HG02884 (cell line): ENCODE measurements at regions not wholly inside any gene's neighbourhood (a gene's known extent, or its start where the extent isn't known, plus 50 kb on each side); places are given as distances from the start of the nearest gene placed in this dataset.

Experiments
- ATAC-seq: cut with Tn5 transposase; IDR thresholded peaks from one replicate; pipeline ENCODE4 v1.9.1; 2021; ENCODE audit warnings: mild to moderate bottlenecking, moderate library complexity; ENCODE audit not compliant: unreplicated experiment

DNA sequence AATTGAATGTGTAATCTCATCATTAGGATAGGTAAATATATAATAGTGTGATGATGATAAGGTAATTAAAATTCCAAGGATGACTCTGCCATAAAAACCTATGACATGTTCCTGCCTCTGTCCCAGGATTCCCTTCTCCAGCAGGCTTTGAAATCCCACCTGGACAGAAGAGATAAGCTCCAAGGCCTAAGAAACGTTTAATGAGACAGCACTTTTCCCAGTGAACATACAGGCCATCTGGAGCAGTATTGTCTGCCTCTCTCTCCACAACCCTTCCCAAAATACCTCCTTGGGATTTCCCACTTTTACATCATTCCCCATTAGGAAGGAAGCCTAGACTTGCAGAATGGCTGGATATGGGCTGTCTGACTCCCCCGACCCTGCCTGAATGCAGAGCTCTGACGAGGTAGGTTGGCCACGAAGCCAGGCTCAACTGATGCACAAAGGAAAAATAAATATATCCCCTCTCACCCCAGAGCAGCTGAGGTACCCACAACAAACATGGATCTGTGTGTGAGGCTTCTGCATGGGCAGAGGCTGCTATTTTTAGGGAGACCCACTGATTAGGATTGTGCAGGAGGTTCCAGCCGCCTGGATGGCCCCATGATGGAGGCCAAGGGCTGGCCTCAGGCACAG lies 71.0 kb downstream of the TMPRSS5 start:
- ATAC-seq = no peak

DNA sequence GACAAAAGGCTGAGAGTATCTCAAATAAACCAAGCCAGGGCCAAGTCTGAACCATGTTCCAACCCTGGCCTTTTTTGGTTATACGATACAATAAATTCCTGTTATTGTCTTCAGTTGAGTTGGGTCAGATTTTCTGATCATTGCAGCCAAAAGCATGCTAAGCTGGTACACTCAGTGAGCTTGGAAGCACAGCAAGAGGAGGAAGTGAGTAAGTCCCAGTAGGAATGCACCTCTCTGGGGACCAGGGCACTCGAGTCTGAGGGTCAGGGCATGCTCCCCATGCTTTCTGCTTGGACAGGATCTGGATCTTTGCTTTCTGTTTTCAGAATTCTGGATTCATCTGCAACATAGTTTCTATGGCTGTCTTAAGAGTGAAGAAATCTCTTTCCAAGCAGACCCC lies 73.1 kb downstream of the TMPRSS5 start:
- ATAC-seq = no peak

DNA sequence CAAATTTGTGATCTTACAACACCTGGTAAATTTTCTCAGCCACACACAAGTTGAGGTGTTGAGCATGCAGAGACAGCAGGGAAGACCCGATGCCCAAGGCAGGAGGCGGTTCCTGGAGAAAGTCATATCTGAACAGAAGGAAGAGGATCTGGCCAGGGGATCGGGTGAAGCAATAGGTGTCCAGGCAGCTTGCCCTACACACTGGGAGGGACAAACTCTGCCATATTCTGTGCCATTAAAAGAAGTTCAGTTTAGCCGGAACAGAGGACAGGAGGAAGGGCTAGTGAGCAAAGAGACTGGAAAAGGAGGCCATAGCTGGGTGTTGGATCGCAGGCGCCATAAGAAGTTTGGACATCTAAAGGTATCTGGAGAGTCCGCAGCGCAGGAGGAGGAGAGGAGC lies 76.5 kb downstream of the TMPRSS5 start:
- ATAC-seq = no peak

DNA sequence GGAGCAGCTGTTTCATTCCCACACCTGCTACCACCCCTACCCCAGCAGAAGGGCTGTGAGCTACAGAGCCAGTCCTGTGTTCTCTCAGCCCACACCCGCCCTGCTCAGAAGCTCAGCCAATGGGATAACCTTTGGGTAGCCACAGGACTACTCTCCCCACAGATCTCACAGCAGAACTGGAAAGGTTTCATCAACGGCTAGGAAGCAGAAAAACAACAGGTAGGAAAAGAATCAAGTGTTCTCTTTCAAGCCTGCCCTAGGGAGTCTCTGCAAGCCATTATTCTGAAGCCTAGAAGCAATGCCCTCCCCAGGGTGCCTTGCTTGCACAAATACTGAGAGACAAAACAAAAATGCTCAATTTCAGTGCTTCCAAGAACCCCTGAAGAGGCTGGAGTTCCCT lies 77.2 kb downstream of the TMPRSS5 start:
- ATAC-seq = no peak

DNA sequence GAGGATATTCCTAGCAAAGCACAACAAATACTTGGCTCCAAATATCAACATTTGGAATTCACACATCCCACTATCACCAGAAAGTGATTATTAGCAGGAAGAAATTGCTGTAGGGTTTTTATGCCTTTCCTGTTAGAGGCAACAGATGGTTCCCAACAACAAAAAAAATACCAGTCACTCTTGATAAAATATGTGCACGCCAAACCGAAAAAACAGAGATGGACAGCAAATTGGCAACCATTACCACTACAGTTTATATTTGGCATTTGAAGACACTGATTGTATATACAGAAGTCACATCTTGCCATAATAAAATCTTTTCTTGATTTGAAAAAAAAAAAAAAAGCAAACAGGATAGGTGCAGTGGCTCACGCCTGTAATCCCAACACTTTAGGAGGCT lies 78.2 kb downstream of the TMPRSS5 start:
- ATAC-seq = no peak

DNA sequence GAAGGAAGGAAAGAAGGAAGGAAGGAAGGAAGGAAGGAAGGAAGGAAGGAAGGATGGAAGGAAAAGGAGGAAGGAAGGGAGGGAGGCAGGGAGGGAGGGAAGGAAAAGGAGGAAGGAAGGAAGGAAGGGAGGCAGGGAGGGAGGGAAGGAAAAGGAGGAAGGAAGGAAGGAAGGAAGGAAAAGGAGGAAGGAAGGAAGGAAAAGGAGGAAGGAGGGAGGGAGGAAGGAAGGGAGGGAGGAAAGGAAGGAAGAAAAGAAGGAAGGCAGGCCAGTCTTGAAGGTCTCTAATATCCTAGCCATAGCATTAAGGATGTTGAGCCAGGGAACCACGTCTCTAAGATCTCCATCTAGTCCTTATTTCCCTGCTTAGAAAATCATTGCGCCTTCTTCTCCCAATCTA lies 78.8 kb downstream of the TMPRSS5 start:
- ATAC-seq = no peak

DNA sequence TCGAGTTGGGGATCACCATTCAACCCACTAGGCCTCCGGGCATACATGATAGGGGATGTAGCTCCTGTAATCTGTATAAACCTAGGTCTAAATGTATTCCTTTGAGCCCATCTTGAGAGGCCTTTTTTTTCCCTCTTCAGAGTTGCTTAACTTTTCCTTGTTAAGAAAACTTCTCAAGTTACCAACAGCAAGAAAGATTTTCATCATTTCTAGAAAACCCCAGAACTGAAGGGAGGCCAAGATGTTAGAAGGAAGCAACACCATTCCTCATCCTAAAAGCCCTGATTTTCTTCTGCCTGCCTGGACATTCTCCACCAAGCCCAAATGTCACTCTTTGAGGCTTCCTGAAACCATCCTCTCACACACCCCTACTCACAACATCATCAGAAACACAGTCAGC lies 79.4 kb downstream of the TMPRSS5 start:
- no peak for ATAC-seq

DNA sequence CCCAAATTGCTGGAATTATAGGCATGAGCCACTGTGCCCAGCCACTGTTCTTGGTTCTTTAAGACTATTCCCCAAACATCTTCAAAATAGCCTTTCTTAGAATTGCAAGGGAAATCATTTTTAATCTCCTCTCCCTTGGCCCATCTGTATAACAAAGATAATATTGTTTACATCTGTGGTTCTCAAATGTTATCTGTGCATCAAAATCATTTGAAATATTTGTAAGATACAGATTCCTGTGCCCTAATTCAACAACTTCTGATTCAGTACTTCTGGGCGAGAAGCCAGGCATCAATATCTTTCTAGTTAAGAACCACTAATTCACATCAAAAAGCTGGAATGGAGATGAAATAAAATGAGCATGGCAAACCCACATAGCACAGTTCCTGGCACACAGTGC lies 83.0 kb downstream of the TMPRSS5 start:
- ATAC-seq = no peak

DNA sequence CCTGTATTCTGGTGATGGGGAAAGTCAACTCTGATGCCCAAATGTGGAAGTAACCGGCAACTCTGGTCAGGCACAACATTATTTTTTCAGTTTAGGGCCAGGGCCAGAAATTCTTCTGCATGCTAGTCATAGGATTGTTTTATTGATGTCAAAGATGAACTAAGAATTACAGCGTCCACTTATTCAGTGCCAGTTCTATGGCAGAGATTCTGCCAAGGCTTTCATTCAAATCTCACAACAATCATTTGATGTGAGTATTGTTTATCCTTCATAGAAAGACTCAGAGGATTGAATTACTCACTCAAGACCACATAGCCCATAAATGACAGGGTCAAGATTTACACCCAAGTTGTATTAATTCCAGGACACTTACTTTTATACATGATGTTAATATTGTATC lies 87.7 kb downstream of the TMPRSS5 start:
- no peak for ATAC-seq

DNA sequence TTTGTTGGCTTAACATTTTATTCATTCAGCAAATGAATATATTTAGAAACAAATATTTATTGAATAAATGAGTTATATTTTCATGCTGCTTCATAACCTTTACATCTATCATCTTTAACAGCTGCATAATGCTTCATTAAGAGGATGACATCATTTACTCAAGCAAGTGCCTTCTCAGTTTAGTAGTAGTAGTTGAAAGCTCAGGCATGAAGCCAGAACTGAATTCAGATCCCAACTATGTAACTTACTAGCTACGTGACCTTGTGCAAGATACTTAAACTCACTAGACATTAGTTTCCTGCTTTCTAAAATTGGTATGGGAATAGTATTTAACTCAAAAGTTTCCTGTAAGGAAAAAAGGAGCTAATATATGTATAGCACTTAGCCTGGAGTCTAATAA lies 90.3 kb downstream of the TMPRSS5 start:
- no peak for ATAC-seq

DNA sequence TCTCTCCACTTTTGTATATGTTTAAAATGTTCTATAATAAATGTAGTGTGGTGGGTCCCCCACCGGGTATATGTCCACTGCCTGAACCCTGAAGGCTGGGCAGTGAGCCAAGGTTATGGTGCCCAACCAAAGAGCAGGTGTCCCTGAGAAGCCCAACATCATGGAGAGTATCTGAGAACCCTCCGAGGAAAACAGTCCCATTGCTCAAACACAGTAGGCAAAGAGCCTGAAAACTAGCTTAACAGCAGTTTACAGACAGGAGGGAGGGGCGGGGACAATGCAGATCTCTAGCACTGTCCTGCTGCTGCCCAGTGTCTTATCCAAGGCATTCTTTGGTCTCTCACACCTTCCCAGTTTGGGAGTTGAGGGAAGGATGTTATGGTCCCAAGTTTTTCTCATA lies 91.0 kb downstream of the TMPRSS5 start:
- no peak for ATAC-seq

DNA sequence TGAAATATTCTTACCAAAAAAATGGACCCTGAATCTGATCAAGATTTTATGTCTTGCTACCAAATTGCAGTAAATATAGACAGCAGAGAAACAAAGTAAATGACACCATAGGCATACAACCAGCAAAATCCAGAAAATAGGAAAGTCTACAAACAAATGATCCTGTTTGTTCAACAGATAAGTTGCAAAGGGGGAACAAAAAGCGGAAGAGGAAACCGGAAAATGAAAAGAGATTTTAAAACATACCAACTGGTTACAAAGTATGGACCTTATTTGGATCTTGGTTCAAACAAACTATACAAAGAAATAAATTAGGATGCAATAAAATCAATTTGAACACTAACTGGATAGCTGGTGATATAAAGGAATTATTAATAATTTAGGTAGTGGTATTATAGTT lies 92.0 kb downstream of the TMPRSS5 start:
- ATAC-seq = no peak

DNA sequence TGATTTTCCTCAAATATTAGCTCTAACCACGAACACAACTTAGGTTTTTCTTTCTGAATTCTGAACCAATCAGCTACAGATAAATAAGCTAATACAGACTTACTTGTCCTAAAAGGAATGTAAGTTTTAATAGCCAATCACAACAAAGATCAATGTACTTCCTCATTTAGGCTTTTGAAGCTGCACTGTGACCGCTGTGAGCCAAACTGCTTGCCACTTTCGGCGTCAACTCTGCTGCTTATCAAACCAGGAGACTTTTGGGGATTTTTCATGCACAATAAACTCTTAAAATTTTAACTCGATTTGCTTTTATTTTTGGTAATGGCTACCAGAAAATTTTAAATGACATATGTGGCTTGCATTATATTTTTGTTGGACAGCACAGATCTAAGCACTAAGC lies 92.5 kb downstream of the TMPRSS5 start:
- no peak for ATAC-seq

DNA sequence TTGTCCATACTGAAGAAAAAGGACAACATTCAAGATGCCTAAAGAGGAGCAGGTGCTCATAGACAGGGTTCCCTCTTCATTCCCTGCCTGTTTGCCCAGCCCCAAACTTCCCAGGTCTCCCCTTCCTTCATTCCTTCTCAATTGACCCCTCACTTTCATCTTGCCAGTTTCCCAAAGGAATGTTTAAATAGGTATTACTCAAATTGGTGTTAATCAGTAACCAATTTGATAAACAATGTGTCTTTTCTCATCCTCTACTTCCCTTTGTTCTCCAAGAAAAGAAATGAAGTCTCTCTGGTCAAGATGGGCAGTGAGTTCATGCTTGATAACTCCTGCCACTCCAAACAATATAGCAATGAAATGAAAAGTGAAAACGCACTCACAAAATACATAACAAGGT lies 101.9 kb downstream of the TMPRSS5 start:
- ATAC-seq = no peak

DNA sequence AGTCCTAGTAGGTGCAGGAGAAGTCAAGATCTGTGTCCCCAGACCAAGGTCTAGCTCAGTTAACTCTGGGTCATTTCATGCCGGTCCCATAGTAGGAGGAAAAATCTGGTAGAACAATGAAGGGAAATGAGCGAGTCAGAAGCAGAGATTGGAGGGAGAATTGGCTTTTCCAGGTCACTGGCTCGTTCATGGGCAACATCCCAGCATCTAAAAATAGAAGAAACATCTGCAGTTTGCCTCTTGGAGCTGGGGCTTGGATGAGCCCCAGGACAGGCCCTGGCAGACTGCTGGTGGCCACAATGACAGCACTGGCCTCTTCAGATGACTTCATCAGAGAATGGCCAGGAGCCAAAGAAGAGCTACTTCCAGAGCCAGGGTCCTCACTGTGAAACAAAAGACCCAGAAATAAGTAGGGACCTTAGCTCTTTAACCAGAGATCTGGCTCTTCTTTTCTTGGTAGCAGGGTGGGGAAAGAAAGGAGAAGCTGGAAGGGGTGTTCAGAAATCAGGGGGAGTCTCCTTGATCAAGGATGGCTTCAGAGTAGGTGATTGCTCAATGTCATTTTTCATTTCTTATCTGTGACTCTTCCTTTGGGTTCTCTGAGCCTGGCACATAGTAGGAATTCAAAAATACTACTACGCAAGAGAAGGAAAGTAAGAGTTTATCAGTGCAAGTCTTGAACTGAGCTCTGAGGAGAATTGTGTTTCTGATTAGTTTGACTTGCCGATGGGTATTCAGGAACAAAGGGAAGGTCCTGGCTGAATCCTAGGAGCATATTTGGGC lies 102.6 kb downstream of the TMPRSS5 start:
- no peak for ATAC-seq

DNA sequence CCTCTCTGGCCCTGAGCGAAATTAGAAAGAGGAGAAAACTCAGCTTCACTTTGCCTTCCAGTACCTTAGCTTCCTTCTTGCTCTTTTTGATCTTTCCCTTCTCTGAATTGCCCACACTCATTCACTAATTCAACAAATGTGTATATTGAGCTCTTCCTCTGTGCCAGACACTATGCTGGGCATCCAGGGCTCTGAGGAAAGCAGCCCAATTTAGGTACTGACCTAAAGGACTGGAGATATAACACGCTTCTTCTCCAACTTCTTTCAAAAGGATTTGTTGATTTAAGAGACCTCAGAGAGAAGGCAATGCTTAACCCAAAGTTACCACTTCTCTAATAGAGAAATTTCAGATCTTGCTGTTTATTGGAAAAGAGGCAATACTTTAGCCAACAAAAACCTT lies 103.6 kb downstream of the TMPRSS5 start:
- ATAC-seq = no peak

DNA sequence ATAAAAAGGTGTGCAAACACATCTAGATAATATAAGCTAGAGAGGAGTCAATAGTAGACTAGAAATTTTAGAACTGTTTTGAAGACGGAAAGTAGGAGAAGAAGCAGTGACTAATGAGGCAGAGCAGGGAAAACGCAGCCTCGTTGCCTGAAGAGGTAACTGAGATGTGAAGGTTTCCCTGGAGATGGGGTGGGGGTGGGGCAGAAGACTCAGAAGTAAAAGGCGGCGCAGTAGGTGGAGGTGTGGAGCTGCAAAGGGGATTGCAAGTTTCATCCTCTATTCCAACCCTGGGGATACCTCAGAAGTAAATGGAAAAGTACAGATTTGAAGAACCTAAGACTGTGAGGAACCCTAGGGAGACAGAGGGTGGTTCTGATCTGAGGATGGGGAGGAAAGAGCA lies 109.5 kb downstream of the TMPRSS5 start:
- no peak for ATAC-seq

DNA sequence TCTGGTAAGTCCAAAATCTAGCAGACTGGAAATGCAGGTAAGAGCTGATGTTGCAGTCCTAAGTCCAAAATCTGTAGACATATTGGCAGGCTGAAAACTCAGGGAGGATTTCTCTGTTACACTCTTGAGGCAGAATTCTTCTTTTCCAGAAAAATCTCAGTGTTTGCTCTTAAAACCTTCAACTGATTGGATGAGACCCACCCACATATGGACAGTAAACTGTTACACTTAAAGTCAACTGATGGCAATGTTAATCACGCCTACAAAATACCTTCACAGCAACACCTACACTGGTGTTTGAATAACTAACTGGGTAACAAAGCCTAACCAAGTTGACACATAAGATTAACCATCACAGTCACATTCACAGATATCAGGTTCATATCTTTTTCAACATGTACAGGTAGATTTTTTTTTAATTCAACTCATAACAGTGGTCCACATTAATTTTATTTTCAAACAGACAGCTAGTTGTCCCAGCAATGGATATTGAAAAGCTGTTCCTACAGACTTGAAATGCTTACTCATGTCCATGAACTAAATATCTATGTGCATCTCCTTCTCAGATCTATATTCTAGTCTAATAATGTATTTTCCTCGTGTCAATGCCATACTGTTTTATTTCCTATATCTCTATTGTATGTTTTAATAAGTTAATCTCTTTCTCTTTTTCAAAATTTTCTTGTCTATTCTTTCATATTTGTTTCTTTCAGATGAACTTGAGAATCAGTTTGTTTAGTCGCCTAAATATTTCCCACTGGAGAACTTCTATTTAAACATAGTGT lies 110.1 kb downstream of the TMPRSS5 start:
- no peak for ATAC-seq

DNA sequence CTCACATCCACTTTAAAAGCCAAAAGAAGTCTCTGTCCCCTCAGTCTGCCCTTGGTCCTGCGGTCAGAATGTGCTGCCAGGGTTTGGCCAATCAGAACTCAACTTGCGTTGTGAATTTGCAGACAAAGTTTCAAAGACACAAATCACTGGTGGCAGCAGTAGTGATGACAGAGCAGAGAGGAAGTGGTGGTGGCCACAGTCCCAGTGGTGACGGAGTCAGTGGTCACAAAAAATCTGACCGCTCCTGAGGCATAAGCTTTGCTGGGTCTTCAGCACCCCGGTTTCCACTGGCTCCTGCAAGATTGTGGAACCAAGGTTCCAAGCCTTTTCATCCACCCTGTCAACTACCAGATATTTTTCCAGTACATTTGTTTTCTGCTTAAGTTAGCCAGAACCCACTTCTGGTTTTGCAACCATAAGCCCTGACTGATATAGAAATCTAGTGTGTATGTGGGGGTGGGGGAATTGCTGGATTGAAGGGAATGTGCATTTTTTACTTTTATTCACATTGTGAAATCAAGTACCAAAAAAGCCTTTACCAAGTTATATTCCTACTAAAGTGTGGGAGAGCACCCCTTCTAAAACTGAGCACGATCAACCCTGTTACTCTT lies 112.3 kb downstream of the TMPRSS5 start:
- ATAC-seq = peak; percentile 65

DNA sequence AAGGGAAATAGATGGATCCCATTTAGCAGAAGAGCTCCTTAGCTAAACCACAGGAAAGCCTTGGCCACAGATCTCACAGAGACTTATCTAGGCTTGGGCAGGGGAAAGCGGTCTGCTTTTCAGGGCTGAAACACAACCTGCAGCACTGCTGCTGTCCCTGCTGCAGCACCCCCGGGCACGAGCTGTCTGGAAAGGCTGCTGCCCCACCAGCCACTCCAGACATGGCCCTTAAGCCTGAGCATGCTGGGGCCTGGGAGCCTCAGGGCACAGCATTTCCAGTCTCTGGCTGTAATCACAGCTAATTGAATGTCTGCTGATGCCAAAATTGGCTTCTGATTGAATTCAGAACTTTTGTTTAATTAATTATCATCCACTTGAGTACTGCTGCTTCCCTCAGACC lies 115.0 kb downstream of the TMPRSS5 start:
- no peak for ATAC-seq

DNA sequence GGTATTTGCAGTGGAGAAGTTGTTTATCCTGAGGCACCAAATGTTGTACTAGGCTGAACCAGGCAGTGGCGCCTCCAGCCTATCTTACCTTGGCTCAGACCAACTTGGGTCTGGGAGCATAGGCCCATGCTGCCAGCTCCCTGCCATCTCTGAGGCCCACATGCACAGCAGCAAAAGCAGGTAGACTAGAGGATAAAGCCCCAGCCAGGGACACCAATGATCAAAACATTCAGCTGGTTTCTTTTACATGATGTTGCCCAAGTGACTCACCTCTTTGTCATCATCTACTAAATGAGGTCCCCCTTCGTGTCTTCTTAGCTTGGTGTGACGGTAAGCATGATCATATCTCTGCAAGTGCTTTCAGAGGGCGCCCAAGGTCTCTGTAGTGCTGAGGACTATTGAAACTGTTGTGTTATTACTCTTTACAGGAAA lies 112.1 kb upstream of the DRD2 start:
- ATAC-seq = peak; percentile 91

DNA sequence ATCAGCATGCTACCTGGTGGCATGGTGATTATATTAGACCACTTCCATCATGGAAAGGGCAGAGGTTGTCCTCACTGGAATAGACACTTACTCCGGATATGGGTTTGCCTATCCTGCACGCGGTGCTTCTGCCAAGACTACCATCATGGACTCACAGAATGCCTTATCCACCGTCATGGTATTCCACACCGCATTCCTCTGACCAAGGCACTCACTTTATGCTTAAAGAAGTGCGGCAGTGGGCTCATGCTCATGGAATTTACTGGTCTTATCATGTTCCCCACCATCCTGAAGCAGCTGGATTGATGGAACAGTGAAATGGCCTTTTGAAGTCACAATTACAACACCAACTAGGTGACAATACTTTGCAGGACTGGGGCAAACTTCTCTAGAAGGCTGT lies 109.2 kb upstream of the DRD2 start:
- no peak for ATAC-seq
